ENCODE measurements at regions not wholly inside any gene's neighbourhood (a gene's known extent, or its start where the extent isn't known, plus 50 kb on each side); places are given as distances from the start of the nearest gene placed in this dataset.

- TF ChIP-seq CTCF (conservative IDR thresholded peaks at IDR 0.05): no peak
- TF ChIP-seq ZFX (IDR thresholded peaks at IDR 0.05): no peak
Measured at GRCh38 chr9:71465392-71465791, 302.9 kb downstream of the CEMIP2 start.
